ENCODE measurements at regions not wholly inside any gene's neighbourhood (a gene's known extent, or its start where the extent isn't known, plus 50 kb on each side); places are given as distances from the start of the nearest gene placed in this dataset.

GRCh38 chr13:104483631-104484030 lies 1417.4 kb upstream of the SLC10A2 start:
- H3K27ac ChIP-seq = no peak overlapping the region
- WGBS, 2 donors = 92 to 95% methylated on average over 9 to 10 of the region's 10 CpGs
- DNase-seq = no peak

GRCh38 chr13:104477261-104477660 lies 1411.0 kb upstream of the SLC10A2 start:
- no peaks in the 10 kb centered on the region for H3K9me3 ChIP-seq
- intact Hi-C loops (cut with DNase I) = no loop called here
- ATAC-seq = no peak
- no peak overlapping the region for H3K4me3 ChIP-seq
- no peak for TF ChIP-seq POLR2A (IDR thresholded peaks at IDR 0.05)
- H3K36me3 ChIP-seq (replicated peaks in 1 of 2; ENCODE audit: insufficient read depth in 1 of 2, low read depth in 2 of 2) = no peaks in the 10 kb centered on the region
- 96 to 97% methylated on average over 2 of the region's 2 CpGs for WGBS, 2 donors
- H3K27ac ChIP-seq = no peak overlapping the region
- H3K27me3 ChIP-seq = no peaks in the 10 kb centered on the region
- H3K4me1 ChIP-seq = no peaks in the 10 kb centered on the region
- DNase-seq = no peak

More at GRCh38 chr13:104483631-104484030, 1417.4 kb upstream of the SLC10A2 start:
- H3K4me1 ChIP-seq = peaks cover 8% of the 10 kb centered on the region
- no peaks in the 10 kb centered on the region for H3K27me3 ChIP-seq
- ATAC-seq = no peak
- H3K36me3 ChIP-seq (replicated peaks in 1 of 2; ENCODE audit: insufficient read depth in 1 of 2, low read depth in 2 of 2) = no peaks in the 10 kb centered on the region
- H3K9me3 ChIP-seq = no peaks in the 10 kb centered on the region
- intact Hi-C loops (cut with DNase I) = no loop called here
- no peak for TF ChIP-seq POLR2A (IDR thresholded peaks at IDR 0.05)
- TF ChIP-seq CTCF (IDR thresholded peaks at IDR 0.05) = no peak
- no peak overlapping the region for H3K4me3 ChIP-seq

GRCh38 chr13:104473936-104474335 lies 1407.7 kb upstream of the SLC10A2 start:
- H3K9me3 ChIP-seq = no peaks in the 10 kb centered on the region
- H3K4me1 ChIP-seq = no peaks in the 10 kb centered on the region
- TF ChIP-seq POLR2A (IDR thresholded peaks at IDR 0.05) (no peak), CTCF (IDR thresholded peaks at IDR 0.05) (no peak)
- no peaks in the 10 kb centered on the region for H3K27me3 ChIP-seq
- ATAC-seq = no peak
- H3K27ac ChIP-seq = no peak overlapping the region
- DNase-seq = no peak
- no peak overlapping the region for H3K4me3 ChIP-seq
- no peaks in the 10 kb centered on the region for H3K36me3 ChIP-seq (replicated peaks in 1 of 2; ENCODE audit: insufficient read depth in 1 of 2, low read depth in 2 of 2)
- intact Hi-C loops (cut with DNase I) = no loop called here

GRCh38 chr13:104466016-104466415 lies 1399.8 kb upstream of the SLC10A2 start:
- TF ChIP-seq POLR2A (IDR thresholded peaks at IDR 0.05) (no peak), CTCF (IDR thresholded peaks at IDR 0.05) (no peak)
- Histone ChIP-seq H3K4me1 (no peaks in the 10 kb centered on the region), H3K9me3 (no peaks in the 10 kb centered on the region), H3K27me3 (no peaks in the 10 kb centered on the region), H3K4me3 (no peak overlapping the region), H3K36me3 (replicated peaks in 1 of 2; ENCODE audit: insufficient read depth in 1 of 2, low read depth in 2 of 2) (no peaks in the 10 kb centered on the region), H3K27ac (no peak overlapping the region)
- ATAC-seq (no peak), DNase-seq (no peak)
- intact Hi-C loops (cut with DNase I) = no loop called here

- no peak for TF ChIP-seq CTCF (IDR thresholded peaks at IDR 0.05)
- TF ChIP-seq POLR2A (IDR thresholded peaks at IDR 0.05) = no peak
- H3K27me3 ChIP-seq = no peaks in the 10 kb centered on the region
- H3K36me3 ChIP-seq (replicated peaks in 1 of 2; ENCODE audit: insufficient read depth in 1 of 2, low read depth in 2 of 2) = no peaks in the 10 kb centered on the region
- H3K4me3 ChIP-seq = no peak overlapping the region
- H3K9me3 ChIP-seq = no peaks in the 10 kb centered on the region
- intact Hi-C loops (cut with DNase I) = no loop called here
- ATAC-seq = no peak
- DNase-seq = no peak
- H3K27ac ChIP-seq = no peak overlapping the region
- 61 to 64% methylated on average over 4 of the region's 4 CpGs for WGBS, 2 donors
- no peaks in the 10 kb centered on the region for H3K4me1 ChIP-seq
Observed at GRCh38 chr13:104461049-104461448, 1394.8 kb upstream of the SLC10A2 start.
